ENCODE measurements at regions not wholly inside any gene's neighbourhood (a gene's known extent, or its start where the extent isn't known, plus 50 kb on each side); places are given as distances from the start of the nearest gene placed in this dataset.

DNA sequence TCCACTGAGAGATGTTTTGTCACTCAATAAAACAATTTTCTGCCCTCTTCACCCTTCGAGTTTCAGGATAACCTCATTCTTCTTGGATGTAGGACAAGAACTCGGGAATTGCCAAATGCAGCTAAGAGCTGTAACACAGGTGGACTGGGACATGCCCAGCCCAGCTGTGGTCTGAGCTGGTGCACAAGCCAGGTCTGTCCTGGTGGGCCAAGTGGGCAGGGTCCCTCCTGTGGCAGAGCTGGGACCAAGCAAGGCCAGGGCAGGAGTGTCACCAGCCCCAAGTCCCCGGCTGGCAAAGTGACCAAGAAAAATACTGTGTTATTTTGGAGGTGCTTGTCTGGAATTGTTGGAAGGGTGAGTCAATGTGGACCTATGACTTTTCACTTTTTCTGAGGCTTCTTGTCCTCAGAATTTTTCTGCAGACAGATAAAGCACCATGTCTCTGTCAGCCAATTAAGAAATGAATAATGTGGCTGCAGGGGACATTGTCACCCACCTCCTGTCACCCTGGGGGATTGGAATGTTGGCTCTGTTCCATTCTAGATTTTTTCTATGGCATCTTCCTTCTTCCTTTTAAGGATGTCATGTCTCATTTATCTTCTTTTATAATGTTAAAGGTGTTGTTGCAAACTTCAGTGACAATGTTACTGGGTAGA lies 645.2 kb upstream of the EPHA6 start:
- TF ChIP-seq, protein P1, sequence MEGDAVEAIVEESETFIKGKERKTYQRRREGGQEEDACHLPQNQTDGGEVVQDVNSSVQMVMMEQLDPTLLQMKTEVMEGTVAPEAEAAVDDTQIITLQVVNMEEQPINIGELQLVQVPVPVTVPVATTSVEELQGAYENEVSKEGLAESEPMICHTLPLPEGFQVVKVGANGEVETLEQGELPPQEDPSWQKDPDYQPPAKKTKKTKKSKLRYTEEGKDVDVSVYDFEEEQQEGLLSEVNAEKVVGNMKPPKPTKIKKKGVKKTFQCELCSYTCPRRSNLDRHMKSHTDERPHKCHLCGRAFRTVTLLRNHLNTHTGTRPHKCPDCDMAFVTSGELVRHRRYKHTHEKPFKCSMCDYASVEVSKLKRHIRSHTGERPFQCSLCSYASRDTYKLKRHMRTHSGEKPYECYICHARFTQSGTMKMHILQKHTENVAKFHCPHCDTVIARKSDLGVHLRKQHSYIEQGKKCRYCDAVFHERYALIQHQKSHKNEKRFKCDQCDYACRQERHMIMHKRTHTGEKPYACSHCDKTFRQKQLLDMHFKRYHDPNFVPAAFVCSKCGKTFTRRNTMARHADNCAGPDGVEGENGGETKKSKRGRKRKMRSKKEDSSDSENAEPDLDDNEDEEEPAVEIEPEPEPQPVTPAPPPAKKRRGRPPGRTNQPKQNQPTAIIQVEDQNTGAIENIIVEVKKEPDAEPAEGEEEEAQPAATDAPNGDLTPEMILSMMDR (IDR thresholded peaks at IDR 0.05), result no peak
- TF ChIP-seq POLR2A (IDR thresholded peaks at IDR 0.05), result no peak
